ENCODE measurements at regions not wholly inside any gene's neighbourhood (a gene's known extent, or its start where the extent isn't known, plus 50 kb on each side); places are given as distances from the start of the nearest gene placed in this dataset.

DNA sequence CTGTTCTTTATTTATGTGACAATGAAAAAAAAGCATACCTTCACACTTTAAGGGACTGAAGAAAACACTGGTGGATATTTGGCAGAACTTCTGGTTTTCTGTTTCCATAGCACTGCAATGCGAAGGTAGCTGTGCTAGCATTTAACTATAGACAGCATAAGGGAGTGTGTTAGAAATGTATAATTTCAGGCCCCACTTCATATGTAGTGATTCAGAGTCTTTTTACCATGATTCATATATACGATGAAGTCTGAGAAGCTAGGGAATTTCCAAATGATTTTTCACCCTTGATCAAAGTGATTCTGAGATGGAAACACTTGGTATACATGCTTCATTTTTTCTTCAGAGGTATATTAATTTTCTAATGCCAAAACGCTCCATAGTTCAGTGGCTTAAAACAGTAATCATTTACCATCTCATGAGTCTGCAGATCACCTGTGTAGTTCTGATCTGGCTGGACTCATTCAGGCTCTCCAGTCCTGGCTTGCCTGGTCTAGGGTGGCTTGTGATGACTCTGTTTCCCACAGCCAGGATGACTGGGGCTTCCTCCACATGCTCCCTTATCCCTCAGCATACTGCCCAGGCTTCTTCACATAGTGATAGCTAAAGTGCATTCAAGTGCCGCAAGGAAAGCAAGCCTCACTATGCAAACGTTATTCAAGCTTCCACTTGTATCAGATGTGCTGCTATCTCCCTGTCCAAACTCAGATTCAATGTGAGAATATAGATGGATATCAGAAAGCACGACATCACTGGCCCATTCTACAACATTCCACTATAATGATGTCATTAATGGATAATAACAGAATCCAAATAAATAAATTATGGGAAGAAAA is 790.1 kb downstream of the TECRL start:
- no peak overlapping the region for H3K4me2 ChIP-seq (ENCODE audit: low read depth, low read length)
- intact Hi-C loops (cut with micrococcal nuclease) = no loop called here
- no peak overlapping the region for H2BK120ac ChIP-seq (ENCODE audit: low read depth, low read length)
- in situ Hi-C loops (cut with MboI; ENCODE audit: low sequenced_read_pairs) = no loop called here
- no peak overlapping the region for H3K27ac ChIP-seq (ENCODE audit: insufficient read depth, low read length)
- H2BK15ac ChIP-seq (ENCODE audit: low read depth, low read length) = no peak overlapping the region
- H2BK5ac ChIP-seq (ENCODE audit: low read depth, low read length, poor library complexity, severe bottlenecking) = no peak overlapping the region
- BruUV-seq (replicated peaks) = no TSS peak
- H3K9ac ChIP-seq (ENCODE audit: low read depth, low read length) = no peak overlapping the region
- H3K36me3 ChIP-seq (ENCODE audit: control insufficient read depth, insufficient read depth, low read length) = no peaks in the 10 kb centered on the region
- TF ChIP-seq CEBPB (IDR thresholded peaks at IDR 0.05; ENCODE audit: low read depth, low read length) (no peak), FOS (IDR thresholded peaks at IDR 0.05; ENCODE audit: low read depth, low read length) (no peak), CHD1 (IDR thresholded peaks at IDR 0.05; ENCODE audit: low read depth, low read length) (no peak), RCOR1 (IDR thresholded peaks at IDR 0.05; ENCODE audit: insufficient replicate concordance, low read length) (no peak), RAD21 (IDR thresholded peaks at IDR 0.05; ENCODE audit: low read length) (no peak), MAZ (IDR thresholded peaks at IDR 0.05; ENCODE audit: borderline replicate concordance, low read depth, low read length) (no peak), SMC3 (IDR thresholded peaks at IDR 0.05; ENCODE audit: low read depth, low read length) (no peak), MAFK (IDR thresholded peaks at IDR 0.05; ENCODE audit: low read depth, low read length) (no peak), BHLHE40 (IDR thresholded peaks at IDR 0.05; ENCODE audit: low read depth, low read length) (no peak), NFE2L2 (IDR thresholded peaks at IDR 0.05; ENCODE audit: low read depth, low read length) (no peak), MXI1 (IDR thresholded peaks at IDR 0.05; ENCODE audit: borderline replicate concordance, low read depth, low read length) (no peak), POLR2A (IDR thresholded peaks at IDR 0.05; ENCODE audit: low read depth, low read length) (no peak), RFX5 (IDR thresholded peaks at IDR 0.05; ENCODE audit: low read depth, low read length) (no peak)
- TF ChIP-seq, protein P1, sequence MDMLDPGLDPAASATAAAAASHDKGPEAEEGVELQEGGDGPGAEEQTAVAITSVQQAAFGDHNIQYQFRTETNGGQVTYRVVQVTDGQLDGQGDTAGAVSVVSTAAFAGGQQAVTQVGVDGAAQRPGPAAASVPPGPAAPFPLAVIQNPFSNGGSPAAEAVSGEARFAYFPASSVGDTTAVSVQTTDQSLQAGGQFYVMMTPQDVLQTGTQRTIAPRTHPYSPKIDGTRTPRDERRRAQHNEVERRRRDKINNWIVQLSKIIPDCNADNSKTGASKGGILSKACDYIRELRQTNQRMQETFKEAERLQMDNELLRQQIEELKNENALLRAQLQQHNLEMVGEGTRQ (IDR thresholded peaks at IDR 0.05; ENCODE audit: low read depth, low read length) = no peak
- TF ChIP-seq, protein P2, sequence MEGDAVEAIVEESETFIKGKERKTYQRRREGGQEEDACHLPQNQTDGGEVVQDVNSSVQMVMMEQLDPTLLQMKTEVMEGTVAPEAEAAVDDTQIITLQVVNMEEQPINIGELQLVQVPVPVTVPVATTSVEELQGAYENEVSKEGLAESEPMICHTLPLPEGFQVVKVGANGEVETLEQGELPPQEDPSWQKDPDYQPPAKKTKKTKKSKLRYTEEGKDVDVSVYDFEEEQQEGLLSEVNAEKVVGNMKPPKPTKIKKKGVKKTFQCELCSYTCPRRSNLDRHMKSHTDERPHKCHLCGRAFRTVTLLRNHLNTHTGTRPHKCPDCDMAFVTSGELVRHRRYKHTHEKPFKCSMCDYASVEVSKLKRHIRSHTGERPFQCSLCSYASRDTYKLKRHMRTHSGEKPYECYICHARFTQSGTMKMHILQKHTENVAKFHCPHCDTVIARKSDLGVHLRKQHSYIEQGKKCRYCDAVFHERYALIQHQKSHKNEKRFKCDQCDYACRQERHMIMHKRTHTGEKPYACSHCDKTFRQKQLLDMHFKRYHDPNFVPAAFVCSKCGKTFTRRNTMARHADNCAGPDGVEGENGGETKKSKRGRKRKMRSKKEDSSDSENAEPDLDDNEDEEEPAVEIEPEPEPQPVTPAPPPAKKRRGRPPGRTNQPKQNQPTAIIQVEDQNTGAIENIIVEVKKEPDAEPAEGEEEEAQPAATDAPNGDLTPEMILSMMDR (conservative IDR thresholded peaks at IDR 0.05; ENCODE audit: low read depth, low read length) = no peak
- TF ChIP-seq, protein P3, sequence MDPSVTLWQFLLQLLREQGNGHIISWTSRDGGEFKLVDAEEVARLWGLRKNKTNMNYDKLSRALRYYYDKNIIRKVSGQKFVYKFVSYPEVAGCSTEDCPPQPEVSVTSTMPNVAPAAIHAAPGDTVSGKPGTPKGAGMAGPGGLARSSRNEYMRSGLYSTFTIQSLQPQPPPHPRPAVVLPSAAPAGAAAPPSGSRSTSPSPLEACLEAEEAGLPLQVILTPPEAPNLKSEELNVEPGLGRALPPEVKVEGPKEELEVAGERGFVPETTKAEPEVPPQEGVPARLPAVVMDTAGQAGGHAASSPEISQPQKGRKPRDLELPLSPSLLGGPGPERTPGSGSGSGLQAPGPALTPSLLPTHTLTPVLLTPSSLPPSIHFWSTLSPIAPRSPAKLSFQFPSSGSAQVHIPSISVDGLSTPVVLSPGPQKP (IDR thresholded peaks at IDR 0.05; ENCODE audit: borderline replicate concordance, low read depth, low read length) = no peak
- no peak overlapping the region for H2BK20ac ChIP-seq (ENCODE audit: low read depth, low read length)
- DNase-seq (no peak), ATAC-seq (ENCODE audit: low read depth) (no peak)
- H3K14ac ChIP-seq (replicated peaks; ENCODE audit: low read depth, low read length) = no peak overlapping the region
- H3K27me3 ChIP-seq (ENCODE audit: control insufficient read depth, insufficient read depth, low read length) = no peaks in the 10 kb centered on the region
- H3K79me1 ChIP-seq (ENCODE audit: low read depth in 1 of 2, low read length in 2 of 2) = no peaks in the 10 kb centered on the region
- no peak overlapping the region for H3K18ac ChIP-seq (ENCODE audit: low read depth, low read length)
- H3K56ac ChIP-seq (ENCODE audit: extremely low read depth, insufficient read depth, low read length) = no peak overlapping the region
- dilution Hi-C loops (cut with HindIII; ENCODE audit: low sequenced_read_pairs, unreplicated experiment) = no loop called here
- H4K8ac ChIP-seq (ENCODE audit: low read depth in 2 of 2, low read length in 2 of 2) = no peak overlapping the region
- H3K23ac ChIP-seq (ENCODE audit: low read depth, low read length) = no peak overlapping the region
- no peak overlapping the region for H2AK9ac ChIP-seq (replicated peaks; ENCODE audit: low read depth, low read length, poor library complexity)
- 0 out of 2 replicates have a peak, but pooled peaks cover 2% of the 10 kb centered on the region for H3K9me3 ChIP-seq (ENCODE audit: control insufficient read depth, insufficient read depth, low read length)
- ChIA-PET CTCF (no interaction called here), POLR2A (ENCODE audit: unreplicated experiment) (no interaction called here)
- no peaks in the 10 kb centered on the region for H4K20me1 ChIP-seq (ENCODE audit: insufficient read depth, low read length)
- H3K4ac ChIP-seq (ENCODE audit: low read depth, low read length) = no peak overlapping the region
- no peaks in the 10 kb centered on the region for H3K4me1 ChIP-seq (ENCODE audit: control insufficient read depth, insufficient read depth, low read length)
- no peak overlapping the region for H2AK5ac ChIP-seq (ENCODE audit: low read depth, low read length)
- no peaks in the 10 kb centered on the region for H3K9me1 ChIP-seq (ENCODE audit: insufficient read depth, low read length)
- H4K91ac ChIP-seq (ENCODE audit: insufficient read depth, low read depth, low read length) = no peak overlapping the region
- H2AFZ ChIP-seq (replicated peaks; ENCODE audit: low read length, poor library complexity) = no peak overlapping the region
- no peak overlapping the region for H4K5ac ChIP-seq (ENCODE audit: low read depth, low read length)
- H3K4me3 ChIP-seq (ENCODE audit: insufficient read depth, low read depth, low read length) = no peak overlapping the region
- WGBS, 2 experiments (ENCODE audit: extremely low coverage in 2 of 2, insufficient read length in 1 of 2) = no CpG with 5 or more reads among the region's 6 CpGs

All from IMR-90 (cell line).